ENCODE measurements at regions not wholly inside any gene's neighbourhood (a gene's known extent, or its start where the extent isn't known, plus 50 kb on each side); places are given as distances from the start of the nearest gene placed in this dataset.

GRCh38 chr10:109428775-109429491, 494.4 kb downstream of the XPNPEP1 start:
- no peak for TF ChIP-seq CTCF (IDR thresholded peaks at IDR 0.05; ENCODE audit: low read length)
- TF ChIP-seq EZH2 (IDR thresholded peaks at IDR 0.05; ENCODE audit: borderline replicate concordance, low read length) = no peak

Data from OCI-LY1 (cell line).